ENCODE measurements at regions not wholly inside any gene's neighbourhood (a gene's known extent, or its start where the extent isn't known, plus 50 kb on each side); places are given as distances from the start of the nearest gene placed in this dataset.

DNA sequence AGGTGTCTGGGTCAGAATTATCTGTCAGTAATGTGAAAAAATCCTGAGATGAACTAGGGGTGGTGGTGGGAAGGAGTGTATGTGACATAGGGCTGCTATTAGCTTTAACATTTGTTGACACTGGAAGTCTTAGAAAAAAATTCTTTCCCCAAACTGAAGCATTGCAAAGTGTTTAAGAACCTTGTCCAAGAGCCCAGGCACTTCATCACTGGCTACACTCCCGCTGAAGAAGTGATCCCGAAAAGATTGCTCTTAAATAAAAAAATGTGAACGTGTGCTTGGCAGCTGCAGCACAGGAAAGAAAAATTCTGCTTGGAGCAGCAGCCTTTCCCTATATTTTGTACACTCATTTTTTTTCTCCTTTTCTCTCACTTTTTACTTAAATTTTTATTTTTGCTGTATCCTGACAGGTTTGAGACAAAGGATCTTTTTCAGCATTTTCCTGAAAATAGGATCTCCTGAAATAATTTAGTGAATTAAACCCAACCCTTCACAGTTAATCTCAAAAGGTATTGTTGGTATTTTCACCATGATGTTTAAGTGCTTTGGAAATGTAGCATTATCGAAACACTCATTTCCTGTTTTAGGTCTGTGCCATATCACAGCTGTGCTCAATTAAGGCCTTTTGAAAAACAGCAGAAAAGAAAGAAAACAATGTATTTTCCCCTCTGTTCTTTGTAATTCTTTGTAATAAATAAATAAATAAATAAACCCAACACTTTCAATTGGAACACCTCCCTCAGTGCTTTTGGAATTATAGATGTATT is 477.6 kb downstream of the ZNF385D start:
- Mint-ChIP-seq H3K36me3 (no peaks in the 10 kb centered on the region), H3K9me3 (no peaks in the 10 kb centered on the region), H3K4me3 (peak overlapping the region; percentile 8), H3K4me1 (ENCODE audit: unreplicated experiment) (peaks cover 4% of the 10 kb centered on the region), H3K27ac (no peak overlapping the region), H3K27me3 (no peaks in the 10 kb centered on the region)
- TF ChIP-seq, protein P1, sequence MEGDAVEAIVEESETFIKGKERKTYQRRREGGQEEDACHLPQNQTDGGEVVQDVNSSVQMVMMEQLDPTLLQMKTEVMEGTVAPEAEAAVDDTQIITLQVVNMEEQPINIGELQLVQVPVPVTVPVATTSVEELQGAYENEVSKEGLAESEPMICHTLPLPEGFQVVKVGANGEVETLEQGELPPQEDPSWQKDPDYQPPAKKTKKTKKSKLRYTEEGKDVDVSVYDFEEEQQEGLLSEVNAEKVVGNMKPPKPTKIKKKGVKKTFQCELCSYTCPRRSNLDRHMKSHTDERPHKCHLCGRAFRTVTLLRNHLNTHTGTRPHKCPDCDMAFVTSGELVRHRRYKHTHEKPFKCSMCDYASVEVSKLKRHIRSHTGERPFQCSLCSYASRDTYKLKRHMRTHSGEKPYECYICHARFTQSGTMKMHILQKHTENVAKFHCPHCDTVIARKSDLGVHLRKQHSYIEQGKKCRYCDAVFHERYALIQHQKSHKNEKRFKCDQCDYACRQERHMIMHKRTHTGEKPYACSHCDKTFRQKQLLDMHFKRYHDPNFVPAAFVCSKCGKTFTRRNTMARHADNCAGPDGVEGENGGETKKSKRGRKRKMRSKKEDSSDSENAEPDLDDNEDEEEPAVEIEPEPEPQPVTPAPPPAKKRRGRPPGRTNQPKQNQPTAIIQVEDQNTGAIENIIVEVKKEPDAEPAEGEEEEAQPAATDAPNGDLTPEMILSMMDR (conservative IDR thresholded peaks at IDR 0.05), result no peak
- no peak for DNase-seq (ENCODE audit: extremely low spot score, unreplicated experiment)

DNA sequence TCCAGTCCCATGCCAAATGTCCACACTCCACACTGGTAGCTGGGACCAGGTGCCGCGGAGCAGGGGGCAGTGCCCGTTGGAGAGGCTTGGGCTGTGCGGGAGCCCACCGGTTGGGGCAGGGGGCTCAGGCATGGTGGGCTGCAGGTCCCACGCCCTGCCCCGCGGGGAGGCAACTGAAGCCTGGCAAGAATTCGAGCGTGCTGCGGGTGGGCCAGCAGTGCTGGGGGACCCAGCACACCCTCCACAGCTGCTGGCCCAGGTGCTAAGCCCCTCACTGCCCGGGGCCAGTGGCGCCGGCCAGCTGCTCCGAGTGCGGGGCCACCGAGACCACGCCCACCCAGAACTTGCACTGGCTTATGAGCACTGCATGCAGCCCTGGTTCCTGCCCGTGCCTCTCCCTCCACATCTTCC is 479.4 kb downstream of the ZNF385D start:
- TF ChIP-seq, protein P1 (conservative IDR thresholded peaks at IDR 0.05), result no peak
- H3K4me1 Mint-ChIP-seq (ENCODE audit: unreplicated experiment), result peaks cover 4% of the 10 kb centered on the region
- no peaks in the 10 kb centered on the region for H3K27me3 Mint-ChIP-seq
- DNase-seq (ENCODE audit: extremely low spot score, unreplicated experiment), result no peak
- no peak overlapping the region for H3K27ac Mint-ChIP-seq
- H3K9me3 Mint-ChIP-seq, result no peaks in the 10 kb centered on the region
- H3K36me3 Mint-ChIP-seq, result no peaks in the 10 kb centered on the region
- H3K4me3 Mint-ChIP-seq, result no peak overlapping the region

DNA sequence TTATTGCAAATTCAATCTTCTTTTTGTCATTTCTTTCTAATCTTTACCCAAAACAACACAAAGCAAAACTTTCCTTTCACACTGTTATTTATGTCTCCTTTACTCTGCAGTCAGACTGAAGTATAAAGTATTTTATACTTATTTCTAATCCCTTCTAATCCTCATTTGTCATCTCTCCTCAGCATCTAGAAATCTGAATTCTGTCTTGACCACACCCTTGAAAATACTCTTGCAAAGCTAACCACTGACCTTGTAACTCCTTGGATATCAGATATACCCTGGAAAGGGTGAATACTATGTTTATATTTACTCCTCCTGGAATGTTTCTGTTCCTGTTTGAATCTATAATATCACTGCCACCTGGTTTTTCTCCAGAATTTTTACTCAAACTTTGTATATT is 481.1 kb downstream of the ZNF385D start:
- H3K36me3 Mint-ChIP-seq, result no peaks in the 10 kb centered on the region
- H3K4me3 Mint-ChIP-seq, result no peak overlapping the region
- no peak overlapping the region for H3K27ac Mint-ChIP-seq
- TF ChIP-seq, protein P1 (conservative IDR thresholded peaks at IDR 0.05), result no peak
- H3K9me3 Mint-ChIP-seq, result no peaks in the 10 kb centered on the region
- DNase-seq (ENCODE audit: extremely low spot score, unreplicated experiment), result no peak
- H3K4me1 Mint-ChIP-seq (ENCODE audit: unreplicated experiment), result peaks cover 4% of the 10 kb centered on the region
- H3K27me3 Mint-ChIP-seq, result no peaks in the 10 kb centered on the region

DNA sequence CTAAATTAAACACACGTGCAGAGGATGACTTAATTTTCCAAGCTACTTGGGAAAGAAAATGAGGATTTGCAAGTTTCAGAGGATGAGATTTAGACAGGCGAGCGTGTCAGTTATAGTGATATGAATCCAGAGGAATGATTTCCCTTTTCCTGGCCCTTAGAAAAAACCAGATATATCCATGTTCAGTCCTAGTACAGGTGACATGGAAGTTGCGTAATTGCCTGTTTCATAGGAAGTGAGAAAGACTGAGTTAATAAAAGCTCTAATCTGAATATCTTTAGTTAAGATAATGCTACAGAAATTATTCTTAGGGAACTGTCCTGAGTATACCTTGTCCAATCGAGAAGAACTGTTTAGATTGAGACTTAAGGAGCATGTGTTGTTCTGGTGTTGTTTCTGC is 490.5 kb downstream of the ZNF385D start:
- TF ChIP-seq, protein P1 (conservative IDR thresholded peaks at IDR 0.05), result no peak
- H3K27ac Mint-ChIP-seq, result no peak overlapping the region
- no peak overlapping the region for H3K4me3 Mint-ChIP-seq

DNA sequence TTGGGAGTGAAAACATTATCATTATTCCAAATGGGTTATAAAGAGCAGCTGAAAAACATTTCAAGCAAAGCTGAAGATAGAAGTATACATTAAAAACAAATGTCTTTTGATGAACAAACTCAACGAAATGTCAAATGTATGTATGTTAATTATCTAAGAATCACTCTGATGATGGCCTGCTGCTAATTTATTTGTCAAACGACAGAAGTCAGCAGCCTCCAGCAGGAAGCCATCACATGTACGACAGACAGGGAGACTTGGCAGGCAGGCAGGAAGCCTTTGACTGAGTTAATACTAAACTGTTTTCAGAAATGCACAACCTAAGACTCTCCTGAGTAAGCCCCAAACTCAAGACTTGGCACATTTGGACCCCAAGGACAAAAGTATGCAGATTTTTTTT is 491.1 kb downstream of the ZNF385D start:
- H3K36me3 Mint-ChIP-seq, result no peaks in the 10 kb centered on the region
- H3K4me1 Mint-ChIP-seq (ENCODE audit: unreplicated experiment), result peaks cover 4% of the 10 kb centered on the region
- no peaks in the 10 kb centered on the region for H3K9me3 Mint-ChIP-seq
- H3K4me3 Mint-ChIP-seq, result no peak overlapping the region
- H3K27ac Mint-ChIP-seq, result no peak overlapping the region
- DNase-seq (ENCODE audit: extremely low spot score, unreplicated experiment), result no peak
- no peaks in the 10 kb centered on the region for H3K27me3 Mint-ChIP-seq
- TF ChIP-seq, protein P1 (conservative IDR thresholded peaks at IDR 0.05), result no peak

More for the DNA sequence above, 490.5 kb downstream of the ZNF385D start:
- H3K9me3 Mint-ChIP-seq, result no peaks in the 10 kb centered on the region
- H3K4me1 Mint-ChIP-seq (ENCODE audit: unreplicated experiment), result peaks cover 4% of the 10 kb centered on the region
- no peaks in the 10 kb centered on the region for H3K27me3 Mint-ChIP-seq
- no peaks in the 10 kb centered on the region for H3K36me3 Mint-ChIP-seq
- DNase-seq (ENCODE audit: extremely low spot score, unreplicated experiment), result no peak
